DMS53 (cell line): ENCODE measurements at regions not wholly inside any gene's neighbourhood (a gene's known extent, or its start where the extent isn't known, plus 50 kb on each side); places are given as distances from the start of the nearest gene placed in this dataset.

Experiments
- DNase-seq: peaks from one replicate; lab custom pipeline; 2025; lab: John Stamatoyannopoulos, UW

DNA sequence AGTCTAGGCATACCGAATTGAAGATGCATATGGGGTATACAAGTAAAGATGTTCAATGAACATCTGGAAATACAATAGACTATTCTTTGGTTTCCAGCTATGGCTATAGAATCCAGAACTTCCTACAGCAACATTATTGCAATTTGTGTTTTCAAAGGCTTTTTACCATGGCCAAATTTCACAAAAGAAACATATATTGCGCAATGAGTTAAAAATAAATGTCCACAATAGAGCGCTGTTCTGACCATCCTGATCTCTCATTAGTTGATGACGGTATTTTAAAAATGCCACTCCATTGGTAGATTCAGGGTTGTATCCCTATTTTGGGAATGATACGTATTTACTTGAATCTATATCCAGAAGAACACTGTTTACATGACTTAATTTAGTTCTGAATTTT lies 139.2 kb downstream of the LINC00632 start:
- no peak for DNase-seq

DNA sequence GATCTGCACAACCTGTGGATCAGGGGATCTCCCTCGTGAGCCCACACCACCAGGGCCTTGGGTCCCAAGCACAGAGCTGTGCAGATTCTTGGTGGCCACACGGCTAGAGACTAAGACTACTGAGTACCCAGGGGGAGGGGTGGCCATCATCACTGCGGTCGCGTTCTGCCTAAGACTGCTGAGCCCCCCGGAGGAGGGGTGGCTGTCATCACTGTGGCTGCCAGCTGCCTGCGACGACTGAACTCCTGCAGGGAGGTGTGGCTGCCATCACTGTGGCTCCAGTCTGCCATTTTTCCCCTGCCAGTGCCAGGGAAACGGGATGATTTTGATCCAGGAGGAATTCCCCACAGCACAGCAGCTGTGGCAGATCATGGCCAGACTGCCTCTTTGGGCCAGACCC lies 141.7 kb upstream of the SPANXB1 start:
- no peak for DNase-seq

DNA sequence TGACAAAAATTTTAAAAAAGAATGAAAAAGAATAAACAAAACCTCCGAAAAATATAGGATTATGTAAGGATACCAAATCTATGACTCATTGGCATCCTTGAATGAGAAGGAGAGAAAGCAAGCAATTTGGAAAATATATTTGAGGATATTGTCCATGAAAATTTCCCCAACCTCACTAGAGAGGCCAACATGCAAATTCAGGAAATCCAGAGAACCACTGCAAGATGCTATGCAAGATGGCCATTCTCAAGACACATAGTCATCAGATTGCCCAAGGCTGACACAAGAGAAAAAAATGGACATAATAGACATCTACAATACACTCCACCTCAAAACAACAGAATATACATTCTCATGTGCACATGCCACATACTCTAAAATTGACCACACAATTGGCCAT lies 135.9 kb upstream of the SPANXB1 start:
- DNase-seq = no peak

DNA sequence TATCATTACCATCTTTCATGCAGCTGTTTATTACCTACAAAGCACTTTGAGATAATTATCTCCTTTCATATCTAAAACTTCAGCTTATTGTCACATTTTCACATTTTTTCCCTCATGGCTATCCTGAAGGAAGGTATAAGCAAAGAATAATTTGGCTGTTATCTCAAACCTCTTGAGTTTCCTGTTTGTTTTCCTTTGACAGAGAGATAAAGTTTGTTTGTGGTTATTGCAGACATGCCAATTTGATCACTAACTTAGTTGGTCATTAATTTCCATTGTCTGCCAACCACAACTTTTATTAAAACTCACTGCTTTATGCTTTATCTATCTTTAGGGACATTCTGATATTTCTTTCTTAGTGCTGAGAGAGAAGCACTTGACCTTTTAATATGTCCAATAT lies 89.8 kb upstream of the SPANXB1 start:
- no peak for DNase-seq

DNA sequence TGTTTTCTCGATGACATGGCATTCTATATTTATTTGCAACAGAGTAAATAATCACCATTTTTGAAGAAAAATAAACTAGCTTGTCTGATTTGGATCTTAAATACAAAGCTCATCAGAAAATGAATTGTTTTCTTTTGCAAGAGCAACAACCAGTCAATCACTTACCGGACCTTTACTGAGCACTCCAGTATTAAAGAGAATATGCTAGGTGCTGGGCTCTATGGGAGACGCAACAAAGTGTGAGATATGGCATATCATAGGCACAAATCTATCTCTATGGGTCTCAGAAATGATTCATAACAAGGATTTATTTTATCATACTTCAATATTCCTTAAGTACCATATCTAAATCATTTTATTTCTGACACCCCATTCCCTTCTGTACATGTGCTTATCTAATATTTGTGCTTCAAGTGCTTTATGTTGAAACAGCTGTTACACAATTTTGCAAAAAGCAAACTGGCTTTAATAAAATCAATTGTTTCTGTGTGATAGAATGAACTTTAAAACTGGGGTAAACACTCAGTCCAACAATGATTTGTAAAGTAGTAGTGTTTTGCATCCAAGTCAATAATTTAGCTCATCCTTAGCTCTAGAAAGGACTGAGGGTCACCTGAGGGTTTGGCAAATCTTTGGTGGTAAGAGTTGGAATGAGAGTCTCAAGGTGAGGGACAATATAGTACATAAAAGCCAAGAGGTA lies 88.4 kb upstream of the SPANXB1 start:
- DNase-seq = no peak

DNA sequence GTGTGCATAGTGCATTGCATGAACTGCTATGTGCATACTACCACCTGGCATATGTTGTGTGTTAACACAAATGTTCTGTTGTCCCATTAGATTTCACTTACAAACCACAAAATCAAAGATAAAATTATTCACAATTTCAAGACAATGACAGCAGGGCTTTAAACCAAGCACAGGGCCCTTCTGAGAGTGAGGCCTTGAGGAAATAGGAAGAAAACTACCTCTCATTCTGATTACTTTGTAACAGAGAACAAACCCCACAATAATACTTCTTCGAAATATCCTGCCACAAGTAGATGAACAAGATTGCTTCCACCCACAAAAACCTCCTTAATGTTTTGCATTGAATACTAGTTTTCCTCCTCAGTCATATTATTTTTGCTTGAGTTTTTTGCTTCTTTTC lies 85.5 kb upstream of the SPANXB1 start:
- no peak for DNase-seq

DNA sequence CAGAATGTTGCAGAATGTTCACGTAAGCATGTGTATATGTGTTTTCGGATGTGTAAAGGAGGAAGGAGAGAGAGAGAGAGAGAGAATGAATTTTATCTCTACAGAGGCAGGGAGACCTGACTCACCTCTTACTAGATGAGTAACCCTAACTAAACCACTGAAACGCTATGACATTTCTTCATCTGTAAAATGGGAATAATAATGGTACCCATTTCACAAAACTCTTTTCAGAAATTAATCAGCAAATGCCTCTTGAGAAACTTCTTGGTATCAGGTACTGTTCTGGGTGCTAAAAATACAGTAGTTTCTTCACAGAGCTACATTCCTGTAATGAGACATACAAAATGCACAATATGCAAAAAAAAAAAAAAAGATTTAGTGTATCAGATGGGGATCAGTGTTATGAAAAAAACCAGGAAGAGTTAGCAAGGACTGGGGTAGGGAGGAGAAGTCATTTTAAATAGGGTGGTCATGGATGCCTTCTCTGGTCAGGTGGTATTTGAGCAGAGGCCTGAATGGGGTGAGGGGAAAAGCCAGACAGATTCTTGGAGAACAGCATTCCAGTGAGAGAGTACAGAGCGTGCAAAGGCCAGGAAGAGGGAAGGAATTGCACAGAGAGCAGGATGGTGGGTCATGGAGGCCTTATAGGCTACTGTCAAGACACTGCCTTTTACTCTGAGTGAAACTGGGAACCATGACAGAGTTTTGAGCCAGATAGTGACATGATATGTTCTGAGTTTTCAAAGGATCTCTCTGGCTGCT lies 84.9 kb upstream of the SPANXB1 start:
- no peak for DNase-seq

DNA sequence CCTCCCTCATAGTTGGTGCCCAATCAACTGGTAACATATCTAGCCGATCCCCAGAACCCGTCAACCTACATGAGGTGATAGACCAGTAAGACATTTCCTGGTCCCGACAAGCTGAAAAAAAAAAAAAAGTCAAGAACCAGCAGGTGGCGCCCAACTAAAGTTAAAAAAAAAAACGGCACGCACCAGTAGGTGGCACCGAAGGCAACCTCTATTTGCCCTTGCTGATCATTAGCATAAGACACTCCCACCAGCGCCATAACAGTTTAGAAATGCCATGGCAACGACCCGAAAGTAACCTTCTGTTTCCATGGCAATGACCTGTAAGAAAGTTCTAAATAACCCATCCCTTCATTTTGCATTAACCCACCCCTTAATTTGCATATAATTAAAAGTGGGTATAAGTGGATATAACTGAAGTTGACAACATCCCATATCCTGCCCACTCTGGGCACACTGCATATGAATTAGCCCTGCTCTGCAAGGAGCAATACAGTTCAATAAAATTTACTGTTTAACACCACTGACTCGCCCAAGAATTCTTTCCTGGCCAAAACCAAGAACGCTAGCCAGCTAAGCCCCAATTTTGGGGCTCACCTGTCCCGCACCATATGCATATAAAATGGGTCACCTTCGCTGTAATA lies 83.9 kb upstream of the SPANXB1 start:
- peak; percentile 88 for DNase-seq

DNA sequence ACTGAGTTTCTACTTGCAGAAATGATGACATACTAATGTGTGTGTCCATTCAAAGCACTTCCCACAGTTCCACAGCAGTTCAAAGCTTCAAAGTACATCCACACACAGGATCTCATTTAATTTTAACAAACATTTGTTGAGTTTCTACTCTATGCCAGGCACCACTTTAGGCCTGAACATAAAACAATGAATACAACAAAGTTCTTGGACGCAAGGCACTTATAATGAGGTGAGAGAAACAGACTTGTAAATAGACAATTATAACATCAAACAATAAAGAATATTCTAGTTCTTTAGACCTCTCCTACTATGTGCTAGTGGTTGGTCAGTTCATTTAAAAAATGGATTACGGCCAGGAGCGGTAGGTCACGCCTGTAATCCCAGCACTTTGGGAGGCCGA lies 82.0 kb upstream of the SPANXB1 start:
- no peak for DNase-seq

DNA sequence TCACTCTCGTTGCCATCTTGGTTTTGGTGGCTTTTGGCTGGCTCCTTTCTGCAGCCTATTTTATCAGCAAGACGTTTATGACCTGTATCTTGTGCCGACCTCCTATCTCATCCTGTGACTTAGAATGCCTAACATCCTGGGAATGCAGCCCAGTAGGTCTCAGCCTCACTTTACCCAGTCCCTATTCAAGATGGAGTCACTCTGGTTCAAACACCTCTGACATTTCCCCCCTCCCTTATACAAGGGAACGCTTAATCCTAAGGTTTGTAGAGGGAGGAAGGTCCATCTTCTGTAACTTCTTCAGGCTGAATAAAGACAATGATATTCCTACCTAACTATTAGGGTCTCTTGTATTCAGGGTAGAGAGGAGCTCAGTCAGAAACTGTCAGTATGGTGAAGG lies 79.3 kb upstream of the SPANXB1 start:
- DNase-seq = no peak

DNA sequence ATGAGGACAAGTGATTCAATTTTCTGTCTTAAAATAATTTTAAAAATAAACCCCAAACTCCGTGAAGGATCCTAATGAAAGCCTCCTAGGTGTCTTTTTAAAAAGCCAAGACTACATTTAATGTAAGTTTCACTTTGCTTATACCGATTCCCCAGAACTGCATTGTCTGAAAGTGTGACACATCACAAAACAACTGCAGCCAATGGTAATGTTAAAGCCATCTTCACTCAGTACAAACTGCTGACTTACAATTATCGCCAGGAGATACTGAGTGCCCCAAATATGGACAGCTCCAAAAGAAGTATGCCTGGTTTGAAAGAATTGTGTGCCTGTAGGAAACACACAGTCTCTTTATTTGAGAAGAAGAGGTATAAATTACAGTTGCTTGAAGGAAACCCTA lies 73.7 kb upstream of the SPANXB1 start:
- DNase-seq = no peak

DNA sequence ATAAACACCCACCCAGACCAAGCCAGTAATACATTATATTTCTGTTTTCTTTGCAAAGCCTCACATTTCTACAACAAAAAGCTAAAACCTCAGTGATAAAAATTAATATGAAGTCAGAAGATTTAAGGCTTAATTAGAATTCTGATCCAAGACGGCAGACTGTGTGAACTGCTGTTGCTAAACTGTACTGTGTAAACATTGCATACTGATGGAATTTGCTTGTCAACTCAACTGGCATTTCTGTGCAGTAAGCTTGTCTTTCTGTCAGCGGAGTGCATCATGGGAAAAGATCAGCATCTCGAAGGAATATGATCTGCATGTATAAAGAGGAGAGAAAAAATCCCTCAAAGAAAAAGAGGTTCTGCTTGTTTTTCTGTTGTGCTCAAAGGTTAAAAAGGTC lies 69.4 kb upstream of the SPANXB1 start:
- DNase-seq = no peak

DNA sequence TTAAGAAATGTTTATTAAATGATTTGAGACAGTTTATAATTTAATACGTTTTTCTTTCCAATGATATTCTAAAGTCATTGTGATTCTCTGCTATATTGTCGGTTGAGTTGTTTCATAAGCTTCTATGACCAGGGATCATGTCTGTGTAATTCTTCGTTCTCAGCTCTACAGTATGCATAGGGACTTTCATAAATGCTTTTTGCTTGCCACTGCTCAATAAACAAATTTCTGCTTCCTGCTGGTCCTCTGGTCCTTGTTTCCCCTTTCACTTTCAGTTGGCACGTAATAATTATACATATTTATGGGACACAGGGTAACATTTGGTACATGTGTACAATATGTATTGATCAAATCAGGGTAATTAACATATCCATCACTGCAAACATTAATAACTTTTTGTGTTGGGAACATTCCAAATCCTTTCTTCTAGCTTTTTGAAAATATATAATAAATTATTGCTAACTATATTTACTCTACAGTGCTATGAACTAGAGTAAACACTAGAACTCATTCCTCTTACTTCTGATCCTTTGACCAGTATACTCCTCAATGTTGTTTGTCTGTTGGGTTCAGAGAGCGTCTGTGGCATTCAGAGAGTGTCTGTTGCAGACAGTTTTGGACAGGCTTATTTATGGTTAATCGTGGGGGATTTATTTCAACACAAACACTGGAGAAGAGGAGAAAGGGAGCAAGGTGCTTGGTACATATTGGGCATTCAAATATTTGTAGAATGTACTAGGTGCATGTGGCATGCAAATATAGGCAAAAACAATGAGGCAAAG lies 68.3 kb upstream of the SPANXB1 start:
- peak; percentile 36 for DNase-seq

DNA sequence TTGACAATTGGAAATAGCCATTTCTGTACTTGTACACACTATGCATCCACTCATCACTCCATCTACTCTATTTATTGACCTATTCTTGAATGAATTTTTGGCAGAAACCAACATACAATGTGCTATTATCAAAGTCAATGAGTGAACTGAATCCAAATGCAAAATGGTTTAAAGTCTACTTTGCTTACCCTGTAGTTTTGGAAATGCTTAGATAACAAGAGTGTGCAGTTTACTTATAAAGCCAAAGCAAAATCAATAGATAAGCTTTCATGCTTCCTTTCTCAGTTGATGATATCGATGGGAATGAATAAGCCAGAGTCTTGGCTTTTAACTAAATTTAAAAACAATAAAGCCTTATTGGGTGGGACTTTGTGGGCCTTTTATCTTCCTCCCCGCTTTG lies 58.9 kb upstream of the SPANXB1 start:
- DNase-seq = no peak

DNA sequence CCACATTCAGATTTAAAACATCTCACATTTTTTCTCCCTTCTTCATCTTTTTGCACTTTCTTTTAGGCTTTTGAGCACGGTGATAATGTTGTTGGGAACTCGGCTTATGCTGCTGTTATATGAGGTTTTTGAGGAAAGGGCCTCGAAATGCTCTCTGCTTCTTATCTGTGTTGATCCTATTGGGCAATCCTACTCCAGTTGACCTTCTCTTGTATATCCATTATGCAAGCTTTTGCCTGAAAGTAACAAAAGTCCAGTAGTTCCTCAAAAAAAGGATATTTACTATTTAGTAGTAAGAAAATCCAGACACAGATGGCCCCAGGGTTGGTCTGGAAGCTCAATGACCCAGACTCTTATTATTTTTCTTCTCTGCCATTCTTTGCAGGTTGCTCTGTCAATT lies 57.7 kb upstream of the SPANXB1 start:
- DNase-seq = no peak

DNA sequence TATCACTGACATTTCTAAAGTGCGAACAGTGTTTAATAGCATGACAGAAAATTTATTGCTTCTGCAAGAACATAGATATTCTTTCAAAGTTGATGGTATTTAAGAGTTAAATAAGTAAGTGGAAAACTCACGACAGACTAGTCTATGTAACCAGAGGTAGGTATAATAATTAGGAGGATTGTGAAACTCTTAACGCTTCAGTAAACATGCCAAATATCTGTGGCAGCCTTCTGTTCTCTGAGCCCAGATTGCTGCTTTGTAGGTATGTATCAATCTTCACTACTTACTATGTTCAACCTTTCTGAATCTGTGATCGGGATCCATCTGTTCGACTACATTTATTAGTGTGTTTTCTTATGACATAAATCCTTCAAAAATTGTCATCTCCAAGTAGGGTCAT lies 53.6 kb upstream of the SPANXB1 start:
- DNase-seq = no peak

DNA sequence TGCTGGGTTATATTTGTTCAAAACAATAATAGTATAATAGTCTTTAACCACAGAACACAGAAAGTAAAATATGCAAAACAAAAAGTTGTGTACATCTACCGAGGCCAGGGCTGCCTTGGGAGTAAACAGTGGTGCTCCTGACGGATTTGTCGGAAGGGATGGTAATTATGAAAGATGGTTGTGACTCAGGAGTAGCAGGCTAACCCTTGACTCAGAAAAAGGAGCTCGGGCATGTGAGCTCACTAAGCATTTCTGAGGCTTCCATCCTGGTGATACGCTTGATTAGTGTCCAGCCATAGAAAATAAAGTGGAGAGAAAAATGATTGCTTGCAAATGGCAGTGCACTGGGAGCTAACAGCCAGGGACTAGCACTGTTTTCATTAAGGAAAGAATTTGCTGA lies 53.2 kb upstream of the SPANXB1 start:
- DNase-seq = no peak
